H1 (cell line): ENCODE measurements at regions not wholly inside any gene's neighbourhood (a gene's known extent, or its start where the extent isn't known, plus 50 kb on each side); places are given as distances from the start of the nearest gene placed in this dataset.

ENCODE experiments used
- TF ChIP-seq, protein P1 (sequence below), 3 experiments: IDR thresholded peaks; 1 replicate in 2 of 3; 2 replicates in 1 of 3; pipeline versions ENCODE4 v1.5.1 to v1.6.1; 2011; ENCODE audit warnings: low read length in 3 of 3, mild to moderate bottlenecking in 3 of 3, inconsistent platforms in 2 of 3, low read depth in 1 of 3, moderate library complexity in 1 of 3; ENCODE audit not compliant: insufficient read depth in 1 of 3; ENCODE audit errors: control extremely low read depth in 1 of 3

DNA sequence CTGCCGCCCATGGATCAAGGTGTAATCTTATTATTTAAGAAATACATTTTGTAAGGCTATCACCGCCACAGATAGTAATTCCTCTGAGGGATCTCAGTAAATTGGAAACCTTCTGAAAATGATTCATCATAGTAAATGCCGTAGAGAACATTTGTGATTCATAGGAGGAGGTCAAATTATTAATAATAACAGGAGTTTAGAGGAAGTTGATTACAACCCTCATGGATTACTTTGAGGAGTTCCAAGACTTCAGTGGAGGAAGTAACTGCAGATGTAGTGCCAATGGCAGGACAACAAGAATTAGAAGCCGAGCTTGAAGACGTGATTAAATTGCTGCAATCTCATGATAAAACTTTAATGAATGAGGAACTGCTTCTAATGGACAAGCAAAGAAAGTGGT is 280.1 kb downstream of the PTPRC start (continued):
- TF ChIP-seq, protein P1, sequence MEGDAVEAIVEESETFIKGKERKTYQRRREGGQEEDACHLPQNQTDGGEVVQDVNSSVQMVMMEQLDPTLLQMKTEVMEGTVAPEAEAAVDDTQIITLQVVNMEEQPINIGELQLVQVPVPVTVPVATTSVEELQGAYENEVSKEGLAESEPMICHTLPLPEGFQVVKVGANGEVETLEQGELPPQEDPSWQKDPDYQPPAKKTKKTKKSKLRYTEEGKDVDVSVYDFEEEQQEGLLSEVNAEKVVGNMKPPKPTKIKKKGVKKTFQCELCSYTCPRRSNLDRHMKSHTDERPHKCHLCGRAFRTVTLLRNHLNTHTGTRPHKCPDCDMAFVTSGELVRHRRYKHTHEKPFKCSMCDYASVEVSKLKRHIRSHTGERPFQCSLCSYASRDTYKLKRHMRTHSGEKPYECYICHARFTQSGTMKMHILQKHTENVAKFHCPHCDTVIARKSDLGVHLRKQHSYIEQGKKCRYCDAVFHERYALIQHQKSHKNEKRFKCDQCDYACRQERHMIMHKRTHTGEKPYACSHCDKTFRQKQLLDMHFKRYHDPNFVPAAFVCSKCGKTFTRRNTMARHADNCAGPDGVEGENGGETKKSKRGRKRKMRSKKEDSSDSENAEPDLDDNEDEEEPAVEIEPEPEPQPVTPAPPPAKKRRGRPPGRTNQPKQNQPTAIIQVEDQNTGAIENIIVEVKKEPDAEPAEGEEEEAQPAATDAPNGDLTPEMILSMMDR (IDR thresholded peaks at IDR 0.05; ENCODE audit: control extremely low read depth in 1 of 3, insufficient read depth in 1 of 3, low read depth in 1 of 3, low read length in 3 of 3), result no peak
